NCI-H2227 (cell line): ENCODE measurements at regions not wholly inside any gene's neighbourhood (a gene's known extent, or its start where the extent isn't known, plus 50 kb on each side); places are given as distances from the start of the nearest gene placed in this dataset.

ENCODE experiments used
- DNase-seq: peaks from one replicate; lab custom pipeline; 2025; ENCODE audit not compliant: unreplicated experiment; lab: John Stamatoyannopoulos, UW

GRCh38 chr2:65856928-65857327 lies 424.5 kb upstream of the SPRED2 start:
- no peak for DNase-seq

- no peak for DNase-seq
Measured at GRCh38 chr2:65856423-65856822, 424.0 kb upstream of the SPRED2 start.

DNA sequence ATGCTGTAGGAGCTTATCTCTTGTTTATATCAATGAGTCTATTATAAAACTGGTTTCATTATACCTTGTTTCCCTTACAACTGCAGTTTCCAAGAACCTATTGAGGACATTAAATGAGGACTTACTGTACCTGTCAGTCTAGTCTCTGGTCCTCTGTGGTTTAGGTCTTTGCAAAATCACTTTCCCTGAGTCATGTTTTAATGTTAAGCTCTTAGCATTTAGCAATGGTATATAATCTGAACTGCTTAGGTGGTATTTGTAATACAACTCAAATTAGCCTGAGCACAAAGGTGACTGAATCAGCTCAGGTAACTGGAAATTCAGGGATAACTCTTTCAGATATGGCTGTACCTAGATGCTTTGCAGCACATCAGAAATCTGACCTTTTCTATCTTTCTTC lies 418.3 kb upstream of the SPRED2 start:
- DNase-seq, result no peak

- DNase-seq, result no peak
Measured at GRCh38 chr2:65846989-65847678, 414.7 kb upstream of the SPRED2 start.

- no peak for DNase-seq
Measured at GRCh38 chr2:65845442-65846182, 413.2 kb upstream of the SPRED2 start.

DNA sequence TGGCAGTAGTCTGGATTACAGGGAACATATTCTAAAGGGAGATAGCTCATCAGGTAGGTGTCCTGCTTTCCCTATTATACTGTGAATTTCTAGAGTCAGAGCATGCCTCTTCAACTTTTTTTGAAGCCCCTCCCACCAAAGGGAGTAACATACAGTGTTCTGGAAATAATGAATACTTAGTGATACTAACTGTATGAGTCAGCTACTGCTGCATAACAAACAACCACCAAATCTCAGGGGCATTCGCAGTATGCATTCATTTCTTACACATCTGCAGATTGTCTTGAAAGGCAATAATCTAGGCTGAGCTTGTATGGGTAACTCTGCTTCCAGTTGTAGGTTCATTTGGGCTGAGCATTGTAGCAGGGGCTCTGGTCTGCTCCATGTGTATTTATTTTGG lies 409.7 kb upstream of the SPRED2 start:
- DNase-seq, result no peak

DNA sequence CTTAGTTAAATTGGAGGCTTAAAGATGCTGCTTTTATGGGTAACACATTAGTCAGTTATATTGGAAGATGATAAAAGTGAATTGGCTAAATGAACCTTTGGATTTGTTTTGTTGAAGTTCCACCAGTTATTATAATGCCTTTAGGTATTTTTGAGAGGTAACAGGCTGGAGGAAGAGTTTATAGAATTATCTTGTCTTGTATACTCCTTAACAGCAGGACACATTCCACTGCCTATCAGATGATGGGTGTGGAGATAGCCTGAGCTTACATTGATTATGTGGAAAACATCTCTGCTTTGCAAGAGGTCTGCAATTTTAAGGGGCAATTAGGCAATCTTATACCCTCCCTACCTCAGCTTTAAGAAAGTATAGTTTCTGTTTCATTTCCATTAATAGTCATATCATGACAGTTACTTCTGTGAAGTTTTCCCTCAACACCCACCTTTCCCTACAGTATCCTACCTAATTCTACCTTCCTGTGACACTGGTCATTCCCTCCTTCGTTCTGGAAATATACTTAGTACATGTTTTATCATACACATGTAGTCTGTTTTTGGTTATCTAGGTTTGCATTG lies 403.7 kb upstream of the SPRED2 start:
- DNase-seq, result no peak

DNA sequence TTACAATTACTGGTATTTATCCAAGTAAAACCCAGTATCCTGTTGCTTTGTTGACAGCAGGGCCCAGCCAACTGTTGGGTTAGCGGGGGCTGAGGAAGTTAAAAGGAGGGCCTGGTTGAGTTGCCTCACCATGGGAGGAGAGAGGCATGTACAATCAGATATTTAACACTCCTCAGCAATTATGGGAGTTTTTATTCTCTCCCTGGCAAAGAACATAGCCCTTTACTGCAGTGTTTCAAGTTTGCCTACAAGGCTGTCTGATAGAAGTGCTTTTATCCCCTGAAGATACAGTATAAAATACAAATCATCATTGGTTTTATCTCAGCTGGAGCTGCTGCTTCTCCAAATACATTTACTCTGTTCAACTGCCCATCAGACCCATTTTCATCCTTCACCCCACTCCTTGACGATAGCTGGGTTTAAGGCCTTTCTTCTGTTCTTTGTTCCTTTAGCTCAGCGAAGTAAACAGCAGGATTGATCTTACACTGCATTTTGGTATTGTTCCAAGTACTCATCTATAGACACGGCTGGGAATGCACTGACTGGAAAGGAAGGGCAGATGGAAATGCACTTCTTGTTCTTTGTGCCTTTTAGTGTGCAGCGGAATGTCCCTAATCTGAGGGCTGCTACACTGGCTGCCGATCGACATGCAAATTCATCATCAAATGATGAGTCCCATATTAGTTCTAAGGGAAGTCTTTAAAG lies 402.5 kb upstream of the SPRED2 start:
- DNase-seq, result peak; percentile 36

DNA sequence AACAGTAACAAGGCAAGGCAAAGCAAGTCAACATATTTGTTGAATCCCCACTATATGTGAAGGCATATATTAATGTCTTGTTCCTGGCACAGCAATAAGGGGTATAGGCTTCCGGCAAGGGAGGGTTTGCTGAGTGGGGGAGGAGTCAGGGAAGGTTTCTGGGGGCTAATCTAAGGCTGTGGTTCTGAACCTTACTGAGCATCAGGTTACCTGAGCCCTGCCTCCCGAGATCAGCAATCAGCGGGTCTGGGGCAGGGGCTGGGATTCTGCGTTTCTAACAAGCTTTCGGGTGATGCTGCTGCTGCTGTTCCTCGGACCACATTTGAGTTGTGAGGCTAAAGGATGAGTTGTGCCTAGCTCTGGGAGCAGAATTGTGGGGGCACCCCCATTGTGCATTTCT lies 401.7 kb upstream of the SPRED2 start:
- no peak for DNase-seq

GRCh38 chr2:65831509-65831908 lies 399.1 kb upstream of the SPRED2 start:
- DNase-seq, result no peak

- no peak for DNase-seq
Measured at GRCh38 chr2:65826567-65826966, 394.2 kb upstream of the SPRED2 start.

DNA sequence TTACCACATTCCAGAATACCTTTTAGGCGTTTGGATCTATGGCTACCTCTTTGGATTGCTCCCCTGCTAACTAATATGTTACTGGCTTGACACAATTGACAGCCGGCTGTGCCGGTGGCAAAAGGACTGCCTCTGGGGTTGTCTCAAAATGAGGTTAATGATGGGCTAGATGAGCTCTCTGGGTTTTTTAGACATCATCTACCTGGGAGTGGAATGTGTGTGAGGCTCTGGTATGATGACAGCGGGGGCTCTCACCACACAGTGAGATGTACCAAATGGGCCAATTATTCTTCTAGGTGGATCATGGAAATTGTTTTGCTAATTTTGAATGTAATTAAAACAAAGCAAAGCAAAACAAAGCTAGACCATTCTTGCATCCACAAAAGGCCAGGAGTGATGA lies 391.1 kb upstream of the SPRED2 start:
- DNase-seq, result peak; percentile 27

GRCh38 chr2:65820454-65820853 lies 388.1 kb upstream of the SPRED2 start:
- DNase-seq, result no peak

GRCh38 chr2:65819963-65820362 lies 387.6 kb upstream of the SPRED2 start:
- DNase-seq, result no peak

GRCh38 chr2:65818873-65819451 lies 386.6 kb upstream of the SPRED2 start:
- no peak for DNase-seq

DNA sequence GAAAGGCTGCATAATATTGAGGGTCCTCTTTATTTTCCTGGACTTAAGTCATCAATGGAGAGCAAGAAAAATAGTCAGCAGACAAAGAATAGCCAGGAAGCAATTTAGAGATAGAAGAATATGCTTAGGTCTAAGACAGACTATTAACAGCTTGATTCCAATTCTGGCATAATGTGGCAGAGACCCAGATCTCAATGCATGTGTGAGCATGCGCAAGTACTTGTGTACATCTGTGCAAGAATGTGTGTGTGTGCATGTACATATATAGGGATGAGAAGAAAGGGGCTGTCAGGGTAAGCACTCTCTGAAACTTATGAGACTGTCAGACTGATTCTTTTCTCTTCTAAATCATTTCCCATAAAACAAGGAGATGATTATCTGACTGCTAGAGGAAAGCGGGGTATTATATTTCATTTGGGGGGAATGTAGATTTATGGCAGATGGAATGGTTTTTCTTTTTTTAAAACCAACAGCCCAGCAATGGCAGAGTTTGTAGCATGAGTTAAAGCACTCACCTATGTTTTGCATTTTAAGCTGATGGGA lies 381.3 kb upstream of the SPRED2 start:
- DNase-seq, result no peak

DNA sequence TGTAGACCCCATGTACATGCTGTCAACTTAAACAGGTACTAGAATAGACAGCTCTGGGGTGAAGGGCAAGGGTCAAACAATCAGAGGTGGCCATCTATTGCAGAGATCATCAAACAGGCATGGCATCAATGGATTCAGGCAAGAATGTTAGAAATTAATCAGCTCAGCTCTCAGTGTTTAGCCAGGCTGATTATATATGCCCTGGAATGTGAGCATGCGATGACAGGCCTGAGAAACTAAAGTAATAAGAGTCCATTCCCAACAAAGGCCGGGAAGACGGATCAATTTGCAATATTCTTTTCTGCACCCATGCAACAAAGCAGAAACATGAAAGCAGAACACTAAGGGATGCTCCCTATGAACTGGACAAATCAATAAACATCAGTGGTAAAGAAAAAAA lies 380.5 kb upstream of the SPRED2 start:
- no peak for DNase-seq

DNA sequence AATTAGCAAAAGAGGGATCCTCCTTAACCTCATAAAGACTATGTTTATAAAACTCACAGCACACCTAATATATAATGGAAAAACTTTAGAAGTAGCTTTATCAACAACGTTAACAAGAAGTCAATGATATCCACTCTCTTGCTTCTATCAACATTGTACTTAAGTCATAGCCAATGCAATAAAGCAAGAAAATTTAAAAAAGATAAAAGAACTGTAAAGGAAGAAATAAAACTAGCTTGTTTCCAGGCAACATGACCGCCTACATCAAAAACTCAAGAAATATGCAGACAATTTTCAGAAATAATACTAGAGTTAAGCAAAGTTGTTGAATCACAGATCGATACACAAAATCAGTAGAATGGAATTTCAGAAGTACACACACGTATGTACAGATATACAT lies 375.5 kb upstream of the SPRED2 start:
- no peak for DNase-seq

DNA sequence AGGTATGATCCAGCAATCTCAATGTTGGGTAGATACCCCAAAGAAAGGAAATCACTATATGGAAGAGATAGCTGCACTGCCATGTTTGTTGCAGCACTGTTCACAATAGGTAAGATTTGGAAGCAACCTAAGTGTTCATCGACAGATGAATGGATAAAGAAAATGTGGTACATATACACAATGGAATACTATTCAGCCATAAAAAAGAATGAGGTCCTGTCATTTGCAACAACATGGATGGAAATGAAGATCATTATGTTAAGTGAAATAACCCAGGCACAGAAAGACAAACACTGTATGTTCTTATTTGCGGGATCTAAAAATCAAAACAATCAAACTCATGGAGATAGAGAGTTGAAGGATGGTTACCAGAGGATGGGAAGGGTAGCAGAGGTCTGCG lies 372.4 kb upstream of the SPRED2 start:
- no peak for DNase-seq

- DNase-seq, result no peak
Measured at GRCh38 chr2:65802298-65802942, 370.0 kb upstream of the SPRED2 start.

GRCh38 chr2:65800998-65801397 lies 368.6 kb upstream of the SPRED2 start:
- no peak for DNase-seq
